KOPT-K1 (cell line): ENCODE measurements at regions not wholly inside any gene's neighbourhood (a gene's known extent, or its start where the extent isn't known, plus 50 kb on each side); places are given as distances from the start of the nearest gene placed in this dataset.

Experiments
- H3K27ac ChIP-seq: fragments of 200-600 bp; sonication (generic); 2 replicates; pipeline ENCODE4 v1.5.1; 2016; ENCODE audit warnings: antibody characterized with exemption, mild to moderate bottlenecking, low read depth, low read length; ENCODE audit not compliant: poor library complexity, severe bottlenecking
- H3K36me3 ChIP-seq: fragments of 200-600 bp; sonication (generic); 2 replicates; pipeline ENCODE4 v1.5.1; 2017; ENCODE audit warnings: antibody characterized with exemption, mild to moderate bottlenecking, low read length, moderate library complexity; ENCODE audit not compliant: insufficient read depth
- H3K9me3 ChIP-seq: fragments of 200-600 bp; sonication (generic); 2 replicates; pipeline ENCODE4 v1.5.1; 2017; ENCODE audit warnings: antibody characterized with exemption, low read length, mild to moderate bottlenecking; ENCODE audit not compliant: insufficient read depth, poor library complexity, severe bottlenecking

DNA sequence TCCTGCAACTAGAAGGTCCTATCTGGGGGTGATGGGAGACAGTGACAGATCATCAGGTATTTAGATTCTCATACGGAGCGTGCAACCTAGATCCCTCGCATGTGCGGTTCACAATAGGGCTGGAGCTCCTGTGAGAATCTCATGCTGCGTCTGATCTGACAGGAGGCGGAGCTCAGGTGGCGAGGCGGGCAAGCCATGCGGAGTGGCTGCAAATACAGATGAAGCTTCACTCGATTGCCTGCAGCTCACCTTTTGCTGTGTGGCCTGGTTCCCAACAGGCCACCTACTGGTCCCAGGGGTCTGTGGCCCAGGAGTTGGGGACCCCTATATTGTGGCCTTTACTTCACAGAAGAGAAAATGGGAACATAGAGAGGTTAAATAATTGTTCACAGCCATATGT, 200.4 kb downstream of the IRF8 start:
- Histone ChIP-seq H3K27ac (no peak overlapping the region), H3K36me3 (no peaks in the 10 kb centered on the region), H3K9me3 (no peaks in the 10 kb centered on the region)

DNA sequence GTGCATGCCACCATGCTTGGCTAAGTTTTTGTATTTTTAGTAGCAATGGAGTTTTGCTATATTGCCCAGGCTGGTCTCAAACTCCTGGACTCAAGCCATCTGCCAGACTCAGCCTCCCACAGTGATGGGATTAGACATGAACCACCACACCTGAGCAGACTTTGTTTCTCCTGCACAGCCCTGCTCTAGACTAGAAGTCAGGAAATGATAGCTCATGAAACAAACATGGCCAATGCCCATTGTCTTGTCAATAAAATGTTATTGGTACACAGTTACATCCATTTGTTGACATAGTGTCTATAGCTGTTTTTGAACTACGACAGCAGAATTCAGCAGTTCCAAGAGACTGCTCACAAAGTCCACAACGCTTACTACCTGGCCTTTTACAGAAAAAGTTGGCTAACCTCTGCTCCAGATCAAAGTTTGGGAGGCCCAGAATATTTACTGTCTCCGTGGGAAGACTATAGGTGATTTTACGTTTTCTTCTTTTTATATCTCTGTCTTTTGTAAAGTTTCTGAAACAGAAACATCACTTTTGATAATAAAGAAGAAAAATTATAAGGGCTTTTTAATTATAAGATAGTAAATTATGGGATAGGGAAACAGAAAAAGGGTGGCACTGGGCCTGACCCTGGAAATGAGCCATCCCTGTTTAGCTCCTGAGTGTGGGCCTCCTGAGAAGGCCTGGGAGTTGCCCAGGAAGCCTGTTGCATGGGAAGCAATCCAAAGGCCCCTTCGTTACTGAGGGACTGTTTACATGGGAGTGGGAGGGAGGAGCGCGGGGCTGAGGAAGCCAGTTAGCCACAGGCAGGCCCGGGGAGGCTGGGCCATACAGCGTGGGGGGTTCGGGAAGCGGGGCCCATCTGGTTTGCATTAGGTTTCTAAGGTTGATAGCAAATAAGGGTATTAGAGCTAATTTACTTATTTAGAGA, 201.5 kb downstream of the IRF8 start:
- Histone ChIP-seq H3K27ac (no peak overlapping the region), H3K36me3 (no peaks in the 10 kb centered on the region), H3K9me3 (no peaks in the 10 kb centered on the region)

DNA sequence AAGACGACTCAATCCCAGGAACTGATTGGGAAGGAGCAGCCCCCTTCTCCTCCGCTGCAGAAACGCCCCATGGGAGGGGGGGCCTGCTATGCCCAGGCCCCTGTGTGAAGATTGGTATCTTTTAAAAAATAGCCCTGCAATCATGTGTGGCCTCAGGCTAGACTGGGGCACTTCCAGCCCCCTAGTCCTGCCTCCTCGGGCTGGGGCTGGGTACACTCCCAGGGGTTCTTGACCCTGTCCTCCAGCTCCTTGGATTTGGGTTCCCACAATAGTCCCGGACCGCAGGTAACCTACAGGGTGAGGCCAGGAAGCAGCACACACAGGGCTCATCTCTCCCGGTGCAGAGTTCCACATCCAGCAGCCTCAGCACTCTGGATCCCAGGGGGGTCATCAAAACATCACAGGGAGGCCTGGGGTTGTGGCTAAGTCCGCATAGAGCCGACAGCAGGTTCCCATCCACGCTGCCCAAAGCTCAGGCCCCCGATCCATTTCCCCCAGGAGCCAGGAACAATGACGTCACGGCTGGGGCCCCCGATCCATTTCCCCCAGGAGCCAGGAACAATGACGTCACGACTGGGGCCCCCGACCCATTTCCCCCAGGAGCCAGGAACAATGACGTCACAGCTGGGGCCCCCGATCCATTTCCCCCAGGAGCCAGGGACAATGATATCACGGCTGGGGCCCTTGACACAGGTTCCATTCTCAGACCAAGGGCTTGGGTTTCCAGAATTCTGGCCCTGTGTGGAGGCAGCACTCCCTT, 202.4 kb downstream of the IRF8 start:
- no peak overlapping the region for H3K27ac ChIP-seq
- H3K36me3 ChIP-seq = no peaks in the 10 kb centered on the region
- no peaks in the 10 kb centered on the region for H3K9me3 ChIP-seq

- no peaks in the 10 kb centered on the region for H3K9me3 ChIP-seq
- H3K36me3 ChIP-seq = no peaks in the 10 kb centered on the region
- no peak overlapping the region for H3K27ac ChIP-seq
Observed at GRCh38 chr16:86101897-86102157, 202.9 kb downstream of the IRF8 start.

DNA sequence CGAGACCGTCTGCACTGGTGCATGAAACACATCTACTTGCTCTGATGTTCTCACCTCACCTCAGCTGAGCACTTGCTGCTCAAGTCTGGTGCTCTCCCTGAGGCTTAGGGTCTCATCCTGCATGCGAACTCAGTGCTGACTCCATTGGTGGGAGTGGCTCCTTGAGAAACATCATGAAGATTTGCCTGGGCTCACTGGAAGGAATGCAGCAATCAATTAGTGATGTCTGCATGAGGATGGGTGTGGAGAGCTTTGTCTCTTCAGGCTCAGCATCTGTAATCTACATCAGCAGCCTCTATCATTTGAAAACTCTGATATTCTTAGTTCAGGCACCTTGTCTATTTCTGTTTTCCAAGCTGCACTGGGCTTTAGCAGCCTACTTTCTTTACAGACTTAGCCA, 204.4 kb downstream of the IRF8 start:
- H3K9me3 ChIP-seq = peaks cover 7% of the 10 kb centered on the region
- no peaks in the 10 kb centered on the region for H3K36me3 ChIP-seq
- no peak overlapping the region for H3K27ac ChIP-seq

GRCh38 chr16:86104537-86105048, 205.6 kb downstream of the IRF8 start:
- no peaks in the 10 kb centered on the region for H3K36me3 ChIP-seq

GRCh38 chr16:86107215-86107825, 208.4 kb downstream of the IRF8 start:
- H3K9me3 ChIP-seq = peaks cover 11% of the 10 kb centered on the region
- H3K36me3 ChIP-seq = no peaks in the 10 kb centered on the region
- H3K27ac ChIP-seq = no peak overlapping the region

More at GRCh38 chr16:86104537-86105048, 205.6 kb downstream of the IRF8 start:
- no peak overlapping the region for H3K27ac ChIP-seq
- H3K9me3 ChIP-seq = peaks cover 11% of the 10 kb centered on the region

- peaks cover 11% of the 10 kb centered on the region for H3K9me3 ChIP-seq
- no peaks in the 10 kb centered on the region for H3K36me3 ChIP-seq
- no peak overlapping the region for H3K27ac ChIP-seq
Observed at GRCh38 chr16:86108062-86108461, 209.1 kb downstream of the IRF8 start.

GRCh38 chr16:86110134-86110533, 211.2 kb downstream of the IRF8 start:
- Histone ChIP-seq H3K27ac (no peak overlapping the region), H3K36me3 (no peaks in the 10 kb centered on the region), H3K9me3 (peaks cover 11% of the 10 kb centered on the region)

DNA sequence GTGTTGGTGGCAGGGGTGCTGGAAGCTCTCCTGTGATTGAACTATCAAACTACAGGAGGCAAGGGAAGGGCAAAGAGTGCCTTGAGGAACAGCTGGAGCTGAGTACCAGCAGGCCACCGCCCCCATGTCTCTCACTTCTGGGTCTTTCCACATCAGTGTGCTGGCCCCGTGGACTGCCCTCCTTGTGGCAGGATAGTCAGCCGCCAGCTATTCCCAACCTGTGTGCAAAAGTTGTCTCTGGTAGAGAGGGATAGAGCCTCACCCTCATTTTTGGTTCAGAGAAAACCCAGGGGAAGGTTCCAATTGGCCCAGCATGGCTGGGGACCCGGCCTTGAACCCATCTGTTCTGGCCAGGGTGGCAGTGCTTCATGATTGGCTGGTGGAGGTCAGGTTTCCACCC, 211.8 kb downstream of the IRF8 start:
- Histone ChIP-seq H3K9me3 (peaks cover 11% of the 10 kb centered on the region), H3K27ac (no peak overlapping the region), H3K36me3 (no peaks in the 10 kb centered on the region)

- H3K36me3 ChIP-seq = no peaks in the 10 kb centered on the region
- H3K9me3 ChIP-seq = peaks cover 11% of the 10 kb centered on the region
- H3K27ac ChIP-seq = no peak overlapping the region
Observed at GRCh38 chr16:86112178-86112577, 213.2 kb downstream of the IRF8 start.

- Histone ChIP-seq H3K27ac (no peak overlapping the region), H3K9me3 (no peaks in the 10 kb centered on the region), H3K36me3 (no peaks in the 10 kb centered on the region)
Observed at GRCh38 chr16:86117235-86117634, 218.3 kb downstream of the IRF8 start.

DNA sequence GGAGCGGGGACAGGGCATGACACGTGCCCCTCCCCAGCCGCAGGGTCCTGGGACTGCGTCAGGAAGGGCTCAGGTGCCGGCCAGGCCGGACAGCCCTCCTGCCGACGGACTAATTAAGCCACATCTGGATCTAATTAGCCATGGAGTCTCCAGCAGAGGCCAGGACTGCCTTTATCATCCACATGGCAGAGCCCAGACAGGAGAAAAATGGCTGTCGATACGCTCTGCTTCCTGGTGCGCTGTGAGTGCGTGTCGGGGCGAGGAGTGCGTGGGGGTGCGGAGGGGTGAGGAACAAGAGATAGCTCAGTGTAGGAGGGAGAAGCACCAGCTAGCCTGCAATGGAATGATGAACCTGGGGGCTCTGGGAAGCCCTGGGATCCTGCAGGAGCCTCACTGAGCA, 218.8 kb downstream of the IRF8 start:
- no peaks in the 10 kb centered on the region for H3K36me3 ChIP-seq
- no peaks in the 10 kb centered on the region for H3K9me3 ChIP-seq
- no peak overlapping the region for H3K27ac ChIP-seq

- Histone ChIP-seq H3K27ac (no peak overlapping the region), H3K9me3 (no peaks in the 10 kb centered on the region), H3K36me3 (no peaks in the 10 kb centered on the region)
Observed at GRCh38 chr16:86118467-86119307, 219.7 kb downstream of the IRF8 start.
